HG03097 (cell line): ENCODE measurements at regions not wholly inside any gene's neighbourhood (a gene's known extent, or its start where the extent isn't known, plus 50 kb on each side); places are given as distances from the start of the nearest gene placed in this dataset.
"Not testable (repeated sequence)": the region's sequence is repeated elsewhere in the genome, so short reads cannot be mapped to it uniquely, and the experiment has no call there.

Source experiments
- ATAC-seq: cut with Tn5 transposase; IDR thresholded peaks from one replicate; pipeline ENCODE4 v1.9.1; 2021; ENCODE audit not compliant: unreplicated experiment, low FRiP score

DNA sequence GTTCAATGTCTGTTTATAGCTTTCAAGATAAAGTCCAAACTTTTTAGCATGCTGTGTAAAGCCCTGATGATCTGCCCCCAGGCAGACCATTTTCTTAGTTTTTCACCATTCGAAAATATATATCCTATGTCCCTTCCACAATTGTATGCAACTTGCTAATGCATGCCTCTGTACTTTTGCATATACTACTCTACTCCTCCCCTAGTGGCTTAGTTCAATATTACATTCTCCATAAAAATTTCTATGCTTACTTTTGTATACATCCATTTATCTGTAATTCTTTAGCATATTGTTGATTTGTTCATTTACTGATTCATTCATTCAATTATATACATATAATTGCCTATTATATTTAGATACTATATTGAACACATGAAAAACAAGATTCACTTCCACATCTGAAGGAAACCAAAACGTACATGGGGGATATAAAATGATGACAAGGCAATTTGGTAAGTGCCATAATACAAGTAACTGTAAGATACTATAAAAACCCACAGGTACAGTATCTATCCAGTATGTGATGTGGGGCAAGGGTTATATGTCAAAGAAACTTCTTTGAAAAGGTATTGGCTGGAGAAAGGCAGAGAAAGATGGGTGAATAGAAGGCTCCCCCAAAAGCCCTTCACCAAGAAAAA is 902.5 kb downstream of the FAM133A start:
- no peak for ATAC-seq

GRCh38 chrX:94600077-94600476 is 926.1 kb downstream of the FAM133A start:
- no peak for ATAC-seq

- ATAC-seq = no peak
These were observed 938.1 kb downstream of the FAM133A start for GRCh38 chrX:94612140-94612539.

- no peak for ATAC-seq
These were observed 959.2 kb downstream of the FAM133A start for GRCh38 chrX:94633237-94633636.

DNA sequence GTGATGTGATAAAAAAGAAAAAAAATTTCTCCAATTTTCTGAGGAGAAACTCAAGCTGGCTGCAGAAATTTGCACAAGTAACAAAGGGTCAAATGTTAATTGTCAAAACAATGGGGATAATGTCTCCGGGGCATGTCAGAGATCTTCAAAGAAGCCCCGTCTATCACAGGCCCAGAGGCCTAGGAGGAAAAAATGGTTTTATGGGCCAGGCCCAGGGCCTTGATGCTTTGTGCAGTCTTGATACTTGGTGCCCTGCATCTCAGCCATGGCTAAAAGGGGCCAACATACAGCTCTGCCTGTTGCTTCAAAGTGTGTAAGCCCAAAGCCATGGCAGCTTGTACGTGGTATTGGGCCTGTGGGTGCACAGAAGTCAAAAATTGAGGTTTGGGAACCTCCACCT is 961.0 kb downstream of the FAM133A start:
- no peak for ATAC-seq

DNA sequence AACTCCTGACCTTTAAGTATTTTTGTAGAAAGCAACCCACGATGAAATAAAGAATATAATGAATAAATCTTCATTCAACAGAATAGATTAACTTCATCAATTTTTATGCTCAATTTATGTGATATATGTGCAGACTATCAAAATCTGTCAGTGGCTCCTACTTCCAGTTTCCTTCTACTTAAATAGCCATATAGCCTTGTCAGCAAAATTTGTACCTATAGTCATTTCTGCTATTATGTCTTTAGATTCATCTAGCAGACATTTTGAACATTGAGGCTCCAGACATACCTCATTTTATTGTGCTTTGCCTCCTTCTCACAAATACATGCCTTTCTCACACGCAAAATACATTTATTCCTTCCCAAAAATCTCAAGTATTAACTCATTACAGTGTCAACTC is 971.7 kb downstream of the FAM133A start:
- ATAC-seq = no peak

GRCh38 chrX:94655180-94655579 is 981.2 kb downstream of the FAM133A start:
- ATAC-seq = no peak

DNA sequence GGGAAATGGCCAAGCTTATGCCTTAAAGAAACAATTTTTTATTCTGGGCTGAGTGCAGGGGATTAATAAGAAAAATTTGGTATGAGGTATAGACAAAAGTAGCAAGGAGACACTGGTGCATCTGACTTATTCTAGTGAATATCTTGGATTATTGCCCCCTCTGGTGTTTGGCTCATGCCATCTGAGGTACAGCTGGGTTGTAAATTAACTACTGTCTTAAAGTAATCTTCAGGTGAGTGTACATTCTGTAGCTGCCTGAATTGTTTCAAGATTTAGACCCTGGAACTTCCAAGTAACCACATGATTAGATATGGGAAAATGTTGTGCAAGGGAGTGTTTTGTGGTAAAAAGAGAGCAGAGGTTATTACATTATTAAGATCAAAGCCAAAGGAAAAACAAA is 988.7 kb downstream of the FAM133A start:
- ATAC-seq = no peak

GRCh38 chrX:94676285-94676684 is 1002.3 kb downstream of the FAM133A start:
- no peak for ATAC-seq

DNA sequence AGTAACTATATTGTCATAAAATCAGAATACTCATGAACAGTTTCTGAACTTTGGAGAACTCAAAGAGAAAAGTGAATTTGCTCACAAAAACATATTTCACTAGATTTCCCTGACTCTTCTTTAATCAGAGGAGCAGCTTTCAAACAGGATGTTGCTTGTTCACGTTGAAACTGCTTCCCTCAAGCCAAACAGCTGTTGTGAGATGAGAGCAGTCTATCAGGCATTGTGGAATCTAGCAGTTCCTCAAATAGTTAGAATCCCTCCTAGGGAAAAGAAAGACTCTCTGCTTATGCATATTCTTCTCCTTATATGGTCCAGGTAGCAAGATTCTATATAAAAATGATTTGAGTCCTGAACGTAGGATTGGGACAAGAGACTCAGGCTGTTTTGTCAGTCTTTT is 1012.1 kb downstream of the FAM133A start:
- ATAC-seq = no peak

DNA sequence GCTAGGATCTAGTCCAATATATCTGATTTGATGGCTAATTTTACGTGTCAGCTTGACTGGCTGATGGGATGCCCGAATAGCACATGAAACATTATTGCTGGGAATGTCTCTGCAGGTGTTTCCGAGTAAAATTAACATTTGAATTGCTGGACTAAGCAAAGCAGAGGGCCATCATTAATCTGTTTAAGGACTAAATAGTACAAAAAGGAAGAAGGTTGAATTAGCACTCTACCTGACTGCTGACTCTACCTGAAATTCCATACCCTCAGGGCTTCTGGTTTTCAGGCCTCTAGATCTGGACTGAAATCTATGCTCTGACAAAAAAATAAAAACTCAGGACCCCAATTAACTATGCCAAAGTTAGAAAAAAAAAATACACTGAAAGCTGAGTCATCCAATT is 1021.9 kb downstream of the FAM133A start:
- no peak for ATAC-seq

GRCh38 chrX:94704348-94705256 is 1030.6 kb downstream of the FAM133A start:
- ATAC-seq = not testable (repeated sequence)

DNA sequence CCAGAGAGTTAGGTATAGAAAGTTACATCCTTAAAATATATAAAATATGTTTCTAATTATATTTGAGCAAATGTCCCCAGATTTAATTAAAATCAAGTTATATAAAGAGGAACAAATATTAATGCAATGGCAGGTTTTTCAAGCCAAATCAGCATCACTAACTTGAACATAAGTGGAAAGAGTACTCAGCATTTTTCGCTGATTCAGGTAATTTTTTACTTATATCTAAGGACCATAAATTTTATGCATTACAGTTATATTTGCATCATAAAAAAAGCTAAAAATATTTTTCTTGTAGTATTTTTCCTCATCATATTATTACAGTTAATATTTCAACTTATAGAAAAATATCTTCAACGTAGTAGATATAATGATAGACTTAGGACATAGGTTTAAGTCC is 1047.4 kb downstream of the FAM133A start:
- ATAC-seq = no peak

DNA sequence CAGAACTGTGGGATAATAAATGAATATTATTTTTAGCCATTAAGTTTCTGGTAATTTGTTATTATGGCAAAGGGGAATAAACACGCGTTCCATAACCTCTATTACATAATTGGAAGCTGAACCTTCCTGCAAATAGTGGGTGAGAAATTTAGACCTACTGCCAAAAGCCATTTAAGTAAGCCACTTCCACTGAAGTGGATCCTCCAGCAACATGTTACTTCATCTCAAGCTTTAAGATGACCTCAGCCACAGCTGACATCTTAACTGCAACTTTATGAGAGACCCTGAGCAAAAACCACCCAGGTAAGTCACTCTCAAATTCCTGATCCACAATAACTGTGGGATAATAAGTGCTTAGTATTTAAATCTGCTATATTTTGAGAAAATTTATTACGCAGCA is 1048.6 kb downstream of the FAM133A start:
- no peak for ATAC-seq

DNA sequence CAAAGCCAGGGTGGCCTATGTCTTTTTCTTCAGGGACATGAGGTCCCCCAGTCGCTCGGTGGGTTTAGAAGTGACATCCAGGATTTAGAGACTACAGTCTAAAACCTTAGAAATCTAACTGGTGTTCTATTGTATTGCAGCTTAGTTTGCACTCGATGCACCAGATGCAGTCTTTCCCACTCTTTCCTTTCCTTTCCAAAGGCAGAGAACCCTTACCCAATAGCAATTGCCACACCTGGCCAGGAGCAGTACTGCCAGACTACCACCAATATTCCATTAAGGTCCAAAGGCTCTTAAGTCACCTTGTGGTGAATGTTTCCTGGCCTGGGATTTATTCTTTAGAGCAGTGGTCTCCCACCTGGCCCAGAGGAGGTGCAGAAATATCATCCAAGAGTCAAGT is 1068.8 kb downstream of the FAM133A start:
- ATAC-seq = no peak

DNA sequence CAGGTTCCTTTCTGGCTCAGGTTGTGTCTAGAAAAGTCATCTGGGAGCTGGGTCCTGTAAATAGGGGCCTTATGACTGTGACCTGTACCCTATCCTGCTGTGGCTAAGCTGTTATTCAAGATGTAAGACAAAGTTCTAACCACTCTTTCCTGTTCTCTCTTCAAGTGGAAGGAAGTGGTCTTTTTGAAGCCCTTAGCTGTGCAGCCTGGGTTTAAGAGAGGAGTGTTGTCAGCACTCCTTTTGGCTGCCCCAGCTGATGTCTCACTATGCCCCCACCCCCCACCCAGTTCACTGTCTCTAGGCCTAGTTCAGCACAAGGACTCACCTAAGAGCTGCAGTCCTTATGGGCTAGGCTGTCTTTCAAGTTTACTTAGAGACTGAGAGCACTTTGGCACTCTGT is 1069.5 kb downstream of the FAM133A start:
- ATAC-seq = no peak

DNA sequence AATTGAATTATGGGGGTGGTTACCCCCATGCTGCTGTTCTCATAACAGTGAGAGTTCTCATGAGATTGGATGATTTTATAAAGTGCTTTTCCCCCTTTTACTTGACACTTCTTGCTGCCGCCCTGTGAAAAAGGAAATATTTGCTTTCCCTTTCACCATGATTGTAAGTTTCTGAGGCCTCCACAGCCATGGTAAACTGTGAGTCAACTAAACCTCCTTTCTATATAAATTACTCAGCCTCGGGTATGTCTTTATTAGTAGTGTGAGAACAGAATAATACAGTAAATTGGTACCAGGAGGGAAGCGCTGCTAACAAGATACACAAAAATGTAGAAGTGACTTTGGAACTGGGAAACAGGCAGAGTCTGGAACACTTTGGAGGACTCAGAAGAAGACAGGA is 1070.8 kb downstream of the FAM133A start:
- ATAC-seq = no peak

DNA sequence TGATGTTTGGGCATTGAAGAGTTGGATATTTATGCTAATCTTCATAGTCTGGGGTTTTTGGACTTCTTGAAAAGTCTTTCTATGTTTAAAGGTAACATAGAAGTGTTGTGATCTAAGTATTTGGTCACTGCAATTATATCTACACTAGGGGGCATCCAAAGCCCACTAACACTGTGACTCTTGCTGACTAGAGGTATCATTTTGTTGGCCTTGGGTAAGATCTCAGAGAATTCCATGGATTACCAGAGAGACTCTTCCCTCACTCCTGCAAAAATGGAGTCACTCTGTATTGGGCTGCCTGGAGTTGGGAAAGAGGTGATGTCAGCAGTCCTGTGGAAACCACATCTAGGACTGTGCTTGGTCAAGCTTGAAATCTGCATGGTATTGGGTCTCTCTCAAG is 1077.6 kb downstream of the FAM133A start:
- ATAC-seq = no peak

- no peak for ATAC-seq
These were observed 1078.6 kb downstream of the FAM133A start for GRCh38 chrX:94752434-94753169.

GRCh38 chrX:94758130-94758529 is 1084.1 kb downstream of the FAM133A start:
- ATAC-seq = no peak

- no peak for ATAC-seq
These were observed 1101.6 kb downstream of the FAM133A start for GRCh38 chrX:94775640-94776039.
